ENCODE measurements at regions not wholly inside any gene's neighbourhood (a gene's known extent, or its start where the extent isn't known, plus 50 kb on each side); places are given as distances from the start of the nearest gene placed in this dataset.

DNA sequence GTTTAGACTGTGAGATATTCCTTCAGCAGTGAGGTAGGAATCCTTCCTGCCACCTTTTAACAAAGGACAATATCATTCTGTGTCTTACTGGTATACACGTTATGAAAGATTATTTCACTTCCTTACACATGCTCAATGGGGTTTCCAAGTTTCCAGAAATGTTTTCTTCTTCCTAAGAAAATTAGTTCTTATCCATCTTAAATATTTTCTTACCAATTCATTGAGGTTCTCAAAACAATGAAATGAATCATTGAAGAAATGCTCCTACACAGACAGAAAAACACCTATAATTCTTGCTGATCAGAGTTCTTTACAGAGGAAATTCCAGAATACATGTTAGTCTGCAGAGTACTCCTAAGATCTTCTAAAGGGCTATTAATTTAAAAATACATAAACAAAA lies 51.4 kb upstream of the SEC61G start:
- TF ChIP-seq POLR2A (IDR thresholded peaks at IDR 0.05; ENCODE audit: low read length): no peak
- no peak for TF ChIP-seq GATA1 (IDR thresholded peaks at IDR 0.05; ENCODE audit: low read depth, low read length)
- no peak for DNase-seq

DNA sequence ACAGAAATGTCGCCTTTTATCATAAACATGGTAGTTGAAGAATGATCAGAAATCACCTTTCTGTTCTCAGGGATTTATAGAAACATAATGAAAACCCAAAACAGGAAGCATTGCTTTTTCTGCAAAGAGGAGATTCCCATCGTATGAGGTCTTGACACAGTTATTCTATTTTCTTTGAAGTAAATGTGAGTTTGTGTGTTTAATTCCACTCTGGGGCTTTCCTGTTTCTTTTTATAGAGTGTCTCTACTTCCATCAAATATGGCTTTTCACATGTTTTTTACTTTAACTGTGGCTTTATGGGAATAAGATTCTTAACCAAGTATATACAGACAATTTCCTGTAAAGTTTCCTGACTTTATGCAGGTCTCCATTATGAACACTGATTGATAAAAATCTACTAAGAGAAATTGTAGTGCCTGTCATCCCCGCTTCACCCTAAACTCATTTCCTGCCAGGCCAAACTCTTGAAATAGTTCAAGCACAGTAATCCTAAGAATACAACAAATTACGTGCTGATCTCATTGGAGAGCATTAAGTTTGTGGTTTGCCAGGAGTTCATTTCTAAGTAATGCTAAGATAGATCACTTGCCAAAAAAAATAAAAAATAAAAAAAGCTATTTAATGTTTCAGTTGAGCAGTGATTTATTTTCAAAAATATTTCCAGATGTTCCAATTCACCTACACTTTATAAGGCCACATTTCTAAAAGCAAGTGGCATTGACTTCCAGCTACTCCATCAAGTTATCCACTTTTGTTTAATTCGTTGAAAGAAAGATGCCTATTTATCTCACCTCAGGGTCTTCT lies 52.2 kb upstream of the SEC61G start:
- DNase-seq: no peak
- TF ChIP-seq POLR2A (IDR thresholded peaks at IDR 0.05; ENCODE audit: low read length) (no peak), GATA1 (IDR thresholded peaks at IDR 0.05; ENCODE audit: low read depth, low read length) (no peak)

DNA sequence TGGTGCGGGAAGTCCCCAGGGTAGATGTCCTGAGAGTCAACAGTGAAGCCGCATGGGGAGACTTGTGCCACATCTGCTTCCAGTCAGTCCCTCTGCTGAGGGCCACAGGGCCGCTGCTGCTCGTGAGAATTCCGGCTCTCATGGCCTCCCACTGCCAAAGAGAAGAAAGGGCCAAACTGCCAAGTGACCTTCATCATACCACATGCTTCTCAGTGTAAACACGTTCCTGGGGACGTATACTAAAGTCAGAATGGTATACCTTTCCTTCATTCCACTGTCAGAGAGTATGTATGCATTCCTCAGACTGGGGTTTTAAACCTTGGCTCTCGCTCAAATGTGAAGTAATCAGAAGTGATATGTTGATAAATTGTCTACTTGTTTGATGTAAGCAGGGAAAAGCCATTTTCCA lies 52.8 kb upstream of the SEC61G start:
- TF ChIP-seq POLR2A (IDR thresholded peaks at IDR 0.05; ENCODE audit: low read length) (no peak), GATA1 (IDR thresholded peaks at IDR 0.05; ENCODE audit: low read depth, low read length) (no peak)
- no peak for DNase-seq

DNA sequence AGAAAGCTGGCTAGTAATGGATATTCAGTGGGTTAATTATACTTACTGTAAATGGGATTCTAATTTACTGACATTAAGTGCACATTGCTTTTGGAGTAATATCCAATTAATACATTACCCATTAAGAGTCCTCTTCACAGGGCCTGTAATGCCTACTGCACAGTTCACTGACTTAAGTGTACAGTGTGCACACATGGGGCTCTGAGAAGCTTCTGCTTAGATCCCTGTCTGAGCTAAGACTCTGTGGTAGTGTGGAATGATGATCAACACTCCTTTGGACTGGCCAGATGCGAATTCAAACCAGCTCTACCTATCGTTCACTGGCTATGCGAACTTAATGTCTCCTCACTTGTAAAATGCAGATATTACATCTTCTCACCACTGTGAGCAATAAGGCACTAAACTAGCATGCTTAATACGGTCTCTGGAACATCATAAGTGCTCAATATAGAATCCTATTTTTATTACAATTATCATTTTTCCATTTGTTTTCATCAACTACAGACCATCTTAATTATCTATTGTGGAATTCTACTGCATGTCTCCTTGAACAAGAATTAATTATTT lies 53.8 kb upstream of the SEC61G start:
- DNase-seq: no peak
- no peak for TF ChIP-seq GATA1 (IDR thresholded peaks at IDR 0.05; ENCODE audit: low read depth, low read length)
- no peak for TF ChIP-seq POLR2A (IDR thresholded peaks at IDR 0.05; ENCODE audit: low read length)

DNA sequence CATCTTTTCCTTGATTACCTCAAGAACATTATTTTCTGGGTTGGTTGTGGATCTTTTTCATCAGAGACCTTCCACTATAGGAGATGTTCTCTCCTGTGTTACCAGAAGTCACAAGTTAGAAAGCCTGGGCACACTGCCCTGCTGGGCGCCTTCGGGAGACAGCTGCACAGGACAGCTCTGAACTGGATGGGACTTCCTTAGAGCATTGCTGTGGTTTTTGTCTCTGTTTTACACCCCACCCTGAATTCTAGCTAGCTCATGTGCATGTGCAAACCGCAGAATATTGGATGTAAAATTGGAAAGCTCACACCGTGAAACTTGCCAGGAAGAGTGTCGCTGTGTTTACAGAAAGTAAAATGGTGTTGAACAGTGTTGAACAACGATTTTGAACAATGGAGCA lies 54.4 kb upstream of the SEC61G start:
- no peak for TF ChIP-seq POLR2A (IDR thresholded peaks at IDR 0.05; ENCODE audit: low read length)
- no peak for TF ChIP-seq GATA1 (IDR thresholded peaks at IDR 0.05; ENCODE audit: low read depth, low read length)
- no peak for DNase-seq

DNA sequence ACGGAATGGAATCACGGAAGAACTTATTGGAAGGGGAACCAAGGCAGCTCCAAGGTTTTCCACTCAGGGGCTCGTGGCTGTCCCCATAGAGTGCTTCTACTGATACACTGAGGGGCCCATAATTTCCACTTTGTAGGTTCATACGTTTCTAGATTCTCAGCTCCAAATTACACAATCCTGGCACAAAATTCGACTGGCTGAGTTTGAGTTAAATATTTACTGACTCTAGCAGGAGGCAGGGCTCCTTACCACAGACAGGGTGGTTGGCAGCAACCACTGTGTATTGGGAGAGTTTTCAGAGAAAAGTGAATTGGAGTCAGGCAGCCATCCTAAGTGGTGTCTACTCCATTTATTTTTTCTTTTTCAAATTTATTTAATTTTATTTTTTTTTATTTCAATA lies 55.4 kb upstream of the SEC61G start:
- no peak for DNase-seq
- TF ChIP-seq GATA1 (IDR thresholded peaks at IDR 0.05; ENCODE audit: low read depth, low read length) (no peak), POLR2A (IDR thresholded peaks at IDR 0.05; ENCODE audit: low read length) (no peak)

DNA sequence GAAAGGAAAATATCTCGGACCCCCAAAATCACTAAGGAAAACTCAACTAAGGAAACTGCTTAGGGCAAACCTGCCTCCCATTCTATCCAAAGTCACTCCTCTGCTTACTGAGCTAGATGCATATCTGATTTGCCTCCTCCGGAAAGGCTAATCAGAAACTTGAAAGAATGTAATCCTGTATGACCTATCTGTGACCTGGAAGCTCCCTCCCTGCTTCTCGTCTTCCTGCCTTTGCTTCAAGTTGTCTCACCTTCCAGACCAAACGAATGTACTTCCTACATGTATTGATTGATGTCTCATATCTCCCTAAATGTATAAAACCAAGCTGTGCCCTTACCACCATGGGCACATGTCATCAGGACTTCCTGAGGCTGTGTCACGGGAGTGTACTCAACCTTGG lies 58.1 kb upstream of the SEC61G start:
- DNase-seq: no peak
- TF ChIP-seq POLR2A (IDR thresholded peaks at IDR 0.05; ENCODE audit: low read length): no peak
- no peak for TF ChIP-seq GATA1 (IDR thresholded peaks at IDR 0.05; ENCODE audit: low read depth, low read length)

DNA sequence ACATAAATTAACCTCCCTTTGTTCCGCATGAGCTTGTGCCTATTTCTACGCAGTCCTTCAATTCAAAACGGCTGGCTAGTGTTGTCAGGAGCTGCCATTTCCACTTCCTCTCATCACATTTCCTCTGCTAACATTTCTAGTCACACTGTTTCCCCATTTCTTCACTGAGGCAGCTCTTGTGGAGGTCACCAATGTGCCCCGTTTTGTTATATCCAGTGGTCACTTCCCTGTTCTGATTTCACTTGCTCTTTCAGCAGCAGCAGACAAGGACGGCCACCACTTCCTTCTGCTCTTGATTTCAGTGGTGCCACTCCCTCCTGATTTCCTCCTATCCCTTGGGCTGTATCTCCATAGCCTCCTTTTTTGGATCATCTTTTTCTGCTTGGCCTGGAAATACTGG lies 64.8 kb upstream of the SEC61G start:
- TF ChIP-seq GATA1 (IDR thresholded peaks at IDR 0.05; ENCODE audit: low read depth, low read length): no peak
- TF ChIP-seq POLR2A (IDR thresholded peaks at IDR 0.05; ENCODE audit: low read length): no peak
- DNase-seq: no peak

DNA sequence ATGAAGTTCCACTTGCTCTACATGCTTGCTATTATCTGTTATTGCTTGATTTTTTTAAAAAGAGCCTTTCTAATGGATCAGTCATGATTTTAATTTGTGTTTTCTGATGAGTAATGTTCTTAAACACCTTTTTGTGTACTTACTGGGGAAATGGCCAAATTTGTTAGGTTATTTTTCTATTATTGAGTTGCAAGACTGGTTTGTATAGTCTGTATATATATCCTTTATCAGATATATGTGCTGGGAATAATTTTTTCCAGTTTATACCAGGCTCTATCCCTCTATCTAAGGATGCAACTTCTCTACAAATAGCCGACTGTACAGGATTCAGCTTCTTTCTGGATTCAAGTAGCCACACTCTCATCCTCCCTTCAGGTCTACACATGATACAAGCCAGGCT lies 65.6 kb upstream of the SEC61G start:
- DNase-seq: no peak
- TF ChIP-seq POLR2A (IDR thresholded peaks at IDR 0.05; ENCODE audit: low read length) (no peak), GATA1 (IDR thresholded peaks at IDR 0.05; ENCODE audit: low read depth, low read length) (no peak)

DNA sequence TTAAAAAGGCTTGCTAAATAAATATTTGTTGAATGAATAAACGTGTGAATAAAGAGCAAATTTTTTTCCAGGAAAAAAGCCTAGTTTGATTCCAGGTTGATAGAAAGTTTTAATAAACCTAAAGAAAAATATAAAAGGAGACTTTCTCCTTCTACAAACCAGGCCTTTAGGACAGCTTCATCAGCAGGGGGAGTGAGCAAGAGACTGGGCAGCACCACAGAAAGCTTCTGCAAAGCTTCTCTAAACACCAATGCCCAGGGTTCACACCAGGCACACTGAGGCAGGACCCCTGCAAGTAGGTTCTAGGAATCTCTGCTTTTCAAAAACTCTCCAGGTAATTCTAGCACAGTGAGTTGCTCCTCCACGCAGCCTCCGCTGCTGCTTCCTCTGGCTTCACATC lies 66.4 kb upstream of the SEC61G start:
- DNase-seq: no peak
- TF ChIP-seq GATA1 (IDR thresholded peaks at IDR 0.05; ENCODE audit: low read depth, low read length): no peak
- no peak for TF ChIP-seq POLR2A (IDR thresholded peaks at IDR 0.05; ENCODE audit: low read length)

DNA sequence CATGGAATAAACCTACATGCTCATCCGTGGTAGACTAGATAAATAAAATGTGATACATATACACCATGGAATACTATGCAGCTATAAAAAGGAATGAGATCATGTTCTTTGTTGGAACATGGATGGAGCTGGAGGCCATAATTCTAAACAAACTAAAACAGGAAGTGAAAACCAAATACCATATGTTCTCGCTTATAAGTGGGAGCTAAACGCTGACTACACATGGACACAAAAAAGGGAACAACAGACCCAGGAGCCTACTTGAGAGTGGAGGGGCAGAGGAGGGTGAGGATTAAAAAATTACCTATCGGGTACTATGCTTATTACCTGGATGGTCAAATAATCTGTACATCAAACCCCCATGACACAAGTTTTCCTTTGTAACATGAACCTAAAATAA lies 68.7 kb upstream of the SEC61G start:
- TF ChIP-seq POLR2A (IDR thresholded peaks at IDR 0.05; ENCODE audit: low read length): no peak
- no peak for TF ChIP-seq GATA1 (IDR thresholded peaks at IDR 0.05; ENCODE audit: low read depth, low read length)
- no peak for DNase-seq

DNA sequence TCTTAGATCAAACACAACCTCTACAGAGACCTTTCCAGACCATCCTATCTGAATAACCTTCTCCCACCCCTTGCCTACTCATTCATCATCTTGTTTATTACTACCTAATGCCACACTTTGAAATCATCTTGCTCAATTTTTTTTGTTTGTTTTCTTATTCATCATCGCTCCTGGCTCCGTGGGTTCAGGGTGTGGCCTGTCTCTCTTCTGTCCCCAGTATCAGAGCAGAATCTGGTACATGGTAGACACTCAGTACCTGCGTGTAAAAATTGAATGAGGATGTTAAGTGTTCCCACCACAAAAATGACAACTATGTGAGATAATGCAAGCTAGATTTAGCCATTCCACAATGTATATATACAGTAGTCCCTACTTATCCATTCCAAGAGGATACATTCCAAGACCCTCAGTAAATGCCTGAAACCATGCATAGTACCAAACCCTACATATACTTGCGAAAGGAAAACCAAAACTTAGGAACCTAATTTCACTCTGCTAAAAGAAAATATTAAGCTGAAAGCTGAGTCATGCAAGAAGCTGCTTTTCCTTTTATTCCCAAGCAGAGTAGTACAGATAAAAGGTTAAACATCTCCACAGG lies 72.1 kb upstream of the SEC61G start:
- TF ChIP-seq POLR2A (IDR thresholded peaks at IDR 0.05; ENCODE audit: low read length) (no peak), GATA1 (IDR thresholded peaks at IDR 0.05; ENCODE audit: low read depth, low read length) (no peak)
- DNase-seq: no peak

DNA sequence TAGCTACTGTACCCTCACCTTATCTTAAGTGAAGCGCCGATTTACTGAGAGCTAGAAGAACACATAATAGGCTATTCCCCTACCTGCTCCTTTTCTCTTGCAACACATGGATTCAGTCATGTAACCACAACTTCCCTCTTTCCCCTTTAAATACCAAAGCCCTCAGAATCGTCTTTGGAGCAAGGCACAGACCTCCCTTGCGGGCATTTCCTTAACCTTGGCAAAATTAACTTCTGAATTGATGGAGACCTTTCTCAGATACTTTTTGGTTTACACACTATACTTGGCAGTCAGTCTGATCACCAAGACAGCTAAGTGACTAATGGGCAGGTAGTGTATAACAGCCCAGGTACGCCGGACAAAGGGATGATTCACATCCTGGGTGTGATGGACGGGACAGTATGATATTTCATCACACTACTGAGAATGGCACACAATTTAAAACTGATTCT lies 72.7 kb upstream of the SEC61G start:
- DNase-seq: no peak
- TF ChIP-seq GATA1 (IDR thresholded peaks at IDR 0.05; ENCODE audit: low read depth, low read length) (no peak), POLR2A (IDR thresholded peaks at IDR 0.05; ENCODE audit: low read length) (no peak)

DNA sequence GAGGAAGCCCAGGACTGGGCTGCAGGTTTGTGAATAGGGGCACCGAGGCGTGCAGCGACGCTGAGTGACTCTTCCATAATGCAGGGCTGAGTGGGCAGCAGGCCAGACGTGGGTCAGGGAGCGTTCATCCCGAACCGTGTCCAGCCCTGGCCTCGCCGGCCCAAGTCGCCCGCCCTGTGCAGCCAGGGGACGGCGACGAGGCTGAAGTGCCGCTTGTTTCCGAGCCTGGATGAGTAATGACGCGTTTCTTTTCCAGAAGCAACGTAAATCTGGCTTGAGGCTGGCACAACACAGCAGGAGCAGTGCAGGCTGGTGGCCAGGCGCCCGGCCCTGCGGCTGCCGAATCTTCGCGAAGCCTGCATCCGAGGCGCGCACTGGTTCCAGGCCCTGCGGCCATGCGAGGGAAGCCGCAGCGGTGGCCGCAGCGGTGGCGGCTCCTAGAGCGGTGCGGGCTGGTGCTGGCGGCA lies 74.0 kb upstream of the SEC61G start:
- DNase-seq: no peak
- no peak for TF ChIP-seq GATA1 (IDR thresholded peaks at IDR 0.05; ENCODE audit: low read depth, low read length)
- no peak for TF ChIP-seq POLR2A (IDR thresholded peaks at IDR 0.05; ENCODE audit: low read length)

DNA sequence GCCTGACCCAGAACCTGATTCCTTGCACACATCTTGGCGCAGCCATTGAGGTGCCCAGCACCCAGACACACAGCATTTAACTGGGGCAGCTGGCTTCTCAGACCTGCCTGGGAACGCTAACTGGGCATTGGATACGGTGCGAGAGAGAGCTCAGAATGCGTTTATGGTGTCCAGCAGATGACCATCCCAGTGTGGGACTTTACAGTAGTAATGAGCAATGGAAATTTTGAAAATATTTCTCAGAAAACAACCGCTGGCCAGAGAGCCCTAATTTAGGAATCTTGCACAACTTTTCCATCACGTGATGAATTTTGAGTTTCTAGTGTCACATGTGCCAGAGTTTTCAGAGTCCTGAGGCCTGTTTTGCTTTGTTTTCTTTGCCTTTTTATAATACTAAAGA lies 78.2 kb upstream of the SEC61G start:
- no peak for DNase-seq
- no peak for TF ChIP-seq GATA1 (IDR thresholded peaks at IDR 0.05; ENCODE audit: low read depth, low read length)
- no peak for TF ChIP-seq POLR2A (IDR thresholded peaks at IDR 0.05; ENCODE audit: low read length)
